Muscle of leg (tissue), 3 donors: ENCODE measurements at regions not wholly inside any gene's neighbourhood (a gene's known extent, or its start where the extent isn't known, plus 50 kb on each side); places are given as distances from the start of the nearest gene placed in this dataset.
A peak's percentile ranks its signal among the peaks of the same experiment; 100 is the strongest.
"Not testable (repeated sequence)": the region's sequence is repeated elsewhere in the genome, so short reads cannot be mapped to it uniquely, and the experiment has no call there.

Experiments used
- DNase-seq: peaks from one replicate; pipeline ENCODE4 v3.0.0; 2013
- H3K27ac ChIP-seq: one replicate; pipeline ENCODE4 v1.5.1; 2013; ENCODE audit warnings: mild to moderate bottlenecking, low read length, control low read depth
- H3K27me3 ChIP-seq: one replicate; pipeline ENCODE4 v1.6.1; 2013; ENCODE audit warnings: low read length; ENCODE audit not compliant: control insufficient read depth, insufficient read depth
- H3K36me3 ChIP-seq: one replicate; pipeline ENCODE4 v1.6.1; 2013; ENCODE audit warnings: low read length; ENCODE audit not compliant: control insufficient read depth, insufficient read depth
- H3K4me1 ChIP-seq: one replicate; pipeline ENCODE4 v1.6.1; 2013; ENCODE audit warnings: low read length; ENCODE audit not compliant: control insufficient read depth, insufficient read depth
- H3K4me3 ChIP-seq: one replicate; pipeline ENCODE4 v1.5.1; 2013; ENCODE audit warnings: low read length, control low read depth
- H3K9me3 ChIP-seq: replicated peaks from 2 replicates; pipeline ENCODE4 v1.6.1; 2013; ENCODE audit warnings: low read depth, low read length; ENCODE audit not compliant: control insufficient read depth
- WGBS: methylation state at CpG from one replicate; pipeline ENCODE4 v1.1.5; 2013; ENCODE audit warnings: missing lambda C conversion rate; ENCODE audit not compliant: insufficient coverage; 5-methylcytosine and 5-hydroxymethylcytosine counted together

DNA sequence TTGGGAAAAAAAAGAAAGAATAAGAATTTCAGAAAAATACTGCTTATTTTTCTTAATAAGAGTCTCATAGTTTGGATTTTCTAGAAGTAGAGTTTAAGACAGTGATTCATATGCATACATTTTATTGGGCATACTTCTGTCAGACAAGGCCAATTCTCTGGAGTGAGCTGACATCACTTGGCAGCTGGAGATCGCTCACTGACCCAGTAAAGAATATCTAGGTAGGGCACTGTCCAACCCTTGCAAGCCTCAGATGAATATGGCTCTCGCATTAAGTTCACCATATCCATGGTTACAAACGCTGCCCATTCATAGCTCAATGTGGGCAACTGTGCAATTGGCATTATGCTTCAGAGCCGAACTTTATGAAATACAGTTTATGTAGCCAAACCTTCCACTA lies 117.9 kb upstream of the C1QTNF3 start:
- WGBS, result no CpG with 5 or more reads among the region's 4 CpGs
- not testable (repeated sequence) for H3K27me3 ChIP-seq, H3K9me3 ChIP-seq, H3K27ac ChIP-seq, H3K36me3 ChIP-seq, H3K4me1 ChIP-seq, H3K4me3 ChIP-seq
- DNase-seq, result peak; percentile 17

DNA sequence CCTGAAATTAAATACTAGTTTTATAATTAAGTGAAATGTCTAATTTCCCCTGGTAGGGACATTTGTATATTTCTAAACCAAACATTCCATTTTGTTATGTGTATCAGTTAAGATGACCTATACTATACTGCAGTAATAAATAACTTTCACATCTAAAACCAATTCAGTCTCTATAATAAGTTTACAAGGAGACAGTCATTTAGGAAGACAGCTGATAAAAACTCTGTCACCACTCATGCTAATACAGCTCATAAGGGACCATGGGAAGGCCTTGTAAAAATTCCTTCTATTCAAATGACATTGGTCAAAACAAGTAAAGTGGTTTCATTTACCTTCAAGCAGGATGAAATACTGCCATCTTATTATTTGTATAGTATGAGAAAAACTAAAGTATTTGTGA lies 128.4 kb upstream of the C1QTNF3 start:
- not testable (repeated sequence) for DNase-seq, H3K27me3 ChIP-seq, H3K4me1 ChIP-seq, H3K4me3 ChIP-seq, H3K27ac ChIP-seq, H3K9me3 ChIP-seq, H3K36me3 ChIP-seq

DNA sequence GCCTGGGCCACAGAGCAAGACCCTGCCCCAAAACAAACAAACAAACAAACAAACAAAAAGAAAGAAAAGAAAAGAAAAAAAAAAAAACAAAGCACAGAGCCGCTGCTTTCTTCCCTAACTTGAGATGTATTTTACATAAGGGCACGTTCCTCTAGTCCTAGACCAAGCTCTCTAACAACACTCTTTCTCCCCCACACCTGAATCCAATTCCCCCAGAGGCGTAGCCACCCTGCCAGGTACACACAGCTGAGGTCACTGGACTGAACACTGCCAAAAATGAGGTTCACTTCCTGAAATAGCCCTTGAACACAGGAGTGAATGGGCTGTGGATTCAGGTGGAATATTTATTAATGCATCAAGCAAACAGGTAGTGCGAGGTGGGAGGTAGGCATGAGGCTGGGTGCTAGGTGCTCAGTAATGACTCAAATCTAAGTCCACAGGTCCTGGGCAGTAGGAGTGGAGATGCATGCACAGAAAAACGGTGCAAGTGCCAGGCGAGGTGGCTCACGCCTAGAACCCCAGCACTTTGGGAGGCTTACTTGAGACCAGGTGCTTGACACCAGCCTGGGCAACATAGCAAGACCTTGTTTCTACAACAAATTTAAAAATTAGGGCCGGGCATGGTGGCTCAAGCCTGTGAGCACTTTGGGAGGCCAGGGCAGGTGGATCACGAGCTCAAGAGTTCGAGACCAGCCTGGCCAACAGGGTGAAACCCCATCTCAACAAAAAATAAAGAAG lies 136.6 kb upstream of the C1QTNF3 start:
- DNase-seq, H3K4me1 ChIP-seq, H3K27me3 ChIP-seq, H3K27ac ChIP-seq, H3K4me3 ChIP-seq, H3K9me3 ChIP-seq: not testable (repeated sequence)
- peaks cover 18% of the 10 kb centered on the region for H3K36me3 ChIP-seq
- WGBS, result 92% methylated on average over 6 of the region's 10 CpGs

DNA sequence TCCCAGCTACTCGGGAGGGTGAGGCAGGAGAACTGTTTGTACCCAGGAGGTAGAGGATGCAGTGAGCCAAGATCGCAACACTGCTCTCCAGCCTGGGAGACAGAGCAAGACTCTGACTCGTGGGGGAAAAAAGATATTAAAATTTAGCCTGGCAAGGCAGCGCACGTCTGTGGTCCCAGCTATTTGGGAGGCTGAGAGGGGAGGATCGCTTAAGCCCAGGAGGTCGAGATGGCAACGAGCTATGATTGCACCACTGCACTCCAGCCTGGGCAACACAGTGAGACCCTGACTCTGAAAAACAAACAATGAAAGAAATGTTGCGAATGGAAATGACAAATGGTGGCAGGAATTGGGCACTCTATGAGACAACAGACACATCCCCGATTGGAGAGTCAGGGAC lies 137.2 kb upstream of the C1QTNF3 start:
- not testable (repeated sequence) for H3K27me3 ChIP-seq
- peaks cover 17% of the 10 kb centered on the region for H3K36me3 ChIP-seq
- WGBS, result 93% methylated on average over 7 of the region's 10 CpGs

DNA sequence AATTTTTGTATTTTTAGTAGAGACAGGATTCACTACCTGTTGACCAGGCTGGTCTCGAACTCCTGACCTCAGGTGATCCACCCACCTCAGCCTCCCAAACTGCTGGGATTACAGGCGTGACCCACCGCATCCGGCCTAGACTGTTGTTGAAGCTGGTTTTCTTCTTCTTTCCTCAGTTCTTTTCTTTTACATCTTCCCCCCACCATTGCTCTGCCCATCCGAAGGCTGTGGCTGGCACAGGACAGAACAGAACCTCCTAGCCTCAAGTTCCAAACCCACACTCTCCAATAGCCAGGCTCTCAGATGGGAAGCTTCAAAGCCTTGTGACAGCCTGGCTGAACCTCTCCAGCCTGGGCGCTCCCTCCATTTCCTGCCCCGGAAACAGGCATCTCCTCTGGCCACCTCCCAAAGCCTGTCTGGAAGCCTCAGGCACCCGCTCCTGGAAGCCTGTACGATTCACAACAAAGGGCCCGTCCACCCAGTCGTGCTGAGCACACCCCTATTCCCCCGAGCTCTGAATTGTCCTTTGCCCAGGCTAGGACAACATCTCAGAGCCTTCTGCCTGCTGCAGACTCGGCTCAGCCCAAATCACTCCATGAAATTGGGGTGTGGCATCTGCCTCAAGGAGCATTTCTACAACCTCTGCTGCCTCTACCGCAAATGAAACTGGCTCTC lies 138.1 kb upstream of the C1QTNF3 start:
- not testable (repeated sequence) for H3K4me3 ChIP-seq, H3K27me3 ChIP-seq, H3K4me1 ChIP-seq, DNase-seq, H3K27ac ChIP-seq, H3K9me3 ChIP-seq
- no CpG with 5 or more reads among the region's 14 CpGs for WGBS
- peaks cover 17% of the 10 kb centered on the region for H3K36me3 ChIP-seq

More for the DNA sequence above, 137.2 kb upstream of the C1QTNF3 start:
- not testable (repeated sequence) for H3K9me3 ChIP-seq, H3K4me3 ChIP-seq, H3K4me1 ChIP-seq, H3K27ac ChIP-seq, DNase-seq

DNA sequence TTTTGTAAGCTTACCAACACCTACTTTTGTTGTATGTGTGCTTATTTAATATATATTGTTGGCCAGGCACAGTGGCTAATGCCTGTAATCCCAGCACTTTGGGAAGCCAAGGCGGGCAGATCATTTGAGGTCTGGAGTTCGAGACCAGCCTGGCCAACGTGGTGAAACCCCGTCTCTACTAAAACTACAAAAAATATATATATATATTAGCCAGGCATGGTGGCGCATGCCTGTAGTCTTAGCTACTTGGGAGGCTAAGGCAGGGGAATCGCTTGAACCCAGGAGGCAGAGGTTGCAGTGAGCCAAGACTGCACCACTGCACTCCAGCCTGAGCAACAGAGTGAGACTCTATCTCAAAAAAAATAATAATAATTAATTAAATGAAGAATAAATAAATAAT lies 142.0 kb upstream of the C1QTNF3 start:
- H3K27ac ChIP-seq, H3K4me1 ChIP-seq, H3K9me3 ChIP-seq, H3K4me3 ChIP-seq, H3K27me3 ChIP-seq, DNase-seq: not testable (repeated sequence)
- WGBS, result no CpG with 5 or more reads among the region's 6 CpGs
- peaks cover 22% of the 10 kb centered on the region for H3K36me3 ChIP-seq

DNA sequence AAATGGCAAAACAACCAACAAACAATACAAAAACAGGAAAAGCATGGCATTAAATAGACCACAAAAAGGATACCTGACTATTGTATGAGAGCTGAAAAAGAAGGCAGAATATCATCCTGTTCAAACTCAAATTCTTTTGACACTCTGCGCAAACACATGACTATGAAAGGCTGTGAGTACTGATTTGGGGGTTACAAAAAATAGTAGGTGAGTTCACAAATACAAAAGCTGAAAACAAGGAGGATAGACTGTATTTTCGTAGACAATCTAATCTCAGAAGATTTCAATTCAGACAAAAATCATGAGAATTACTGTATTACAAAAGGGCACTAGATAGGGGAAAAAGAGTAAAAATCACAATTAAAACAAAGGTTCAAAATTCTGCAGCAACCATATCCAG lies 142.6 kb upstream of the C1QTNF3 start:
- DNase-seq, H3K27ac ChIP-seq, H3K9me3 ChIP-seq, H3K4me1 ChIP-seq, H3K4me3 ChIP-seq, H3K27me3 ChIP-seq: not testable (repeated sequence)
- no CpG with 5 or more reads among the region's 2 CpGs for WGBS
- H3K36me3 ChIP-seq, result peaks cover 26% of the 10 kb centered on the region

DNA sequence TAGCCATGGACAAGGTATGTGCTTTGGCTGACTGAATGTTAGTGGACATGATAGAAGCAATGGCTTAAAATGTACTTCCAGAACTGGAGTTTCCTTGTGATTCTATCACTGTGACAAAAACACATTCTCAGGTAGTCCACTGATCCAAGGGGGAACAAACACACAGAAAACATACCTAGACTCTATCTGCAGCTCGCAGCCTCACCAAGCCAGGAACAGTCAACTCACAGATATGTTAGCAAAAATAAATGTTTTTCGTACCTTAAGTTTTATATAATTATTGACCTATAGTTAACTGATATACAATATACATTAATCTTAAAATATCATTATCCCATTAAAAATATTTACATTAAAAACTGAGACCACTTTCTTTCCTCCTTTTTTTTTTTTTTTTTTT lies 143.1 kb upstream of the C1QTNF3 start:
- not testable (repeated sequence) for H3K9me3 ChIP-seq, H3K4me3 ChIP-seq, H3K27ac ChIP-seq, H3K4me1 ChIP-seq, DNase-seq, H3K27me3 ChIP-seq
- H3K36me3 ChIP-seq, result peaks cover 27% of the 10 kb centered on the region
- no CpG with 5 or more reads among the region's 2 CpGs for WGBS

DNA sequence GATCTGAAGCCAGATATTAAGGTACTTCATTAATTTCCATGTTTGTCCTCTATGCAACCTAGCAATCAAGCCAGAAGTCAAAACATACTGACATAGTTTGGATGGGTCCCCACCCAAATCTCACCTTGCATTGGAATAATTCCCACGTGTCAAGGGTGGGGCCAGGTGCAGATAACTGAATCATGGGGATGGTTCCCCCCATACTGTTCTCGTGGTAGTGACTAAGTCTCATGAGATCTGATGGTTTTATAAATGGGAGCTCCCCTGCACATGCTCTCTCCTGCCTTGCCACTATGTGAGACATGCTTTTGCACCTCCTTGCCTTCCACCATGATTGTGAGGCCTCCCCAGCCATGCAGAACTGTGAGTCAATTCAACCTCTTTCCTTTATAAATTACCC lies 143.9 kb upstream of the C1QTNF3 start:
- WGBS, result 100% methylated on average over 1 of the region's 2 CpGs
- not testable (repeated sequence) for H3K4me3 ChIP-seq, H3K9me3 ChIP-seq, H3K27me3 ChIP-seq, DNase-seq, H3K27ac ChIP-seq, H3K4me1 ChIP-seq
- peaks cover 26% of the 10 kb centered on the region for H3K36me3 ChIP-seq

DNA sequence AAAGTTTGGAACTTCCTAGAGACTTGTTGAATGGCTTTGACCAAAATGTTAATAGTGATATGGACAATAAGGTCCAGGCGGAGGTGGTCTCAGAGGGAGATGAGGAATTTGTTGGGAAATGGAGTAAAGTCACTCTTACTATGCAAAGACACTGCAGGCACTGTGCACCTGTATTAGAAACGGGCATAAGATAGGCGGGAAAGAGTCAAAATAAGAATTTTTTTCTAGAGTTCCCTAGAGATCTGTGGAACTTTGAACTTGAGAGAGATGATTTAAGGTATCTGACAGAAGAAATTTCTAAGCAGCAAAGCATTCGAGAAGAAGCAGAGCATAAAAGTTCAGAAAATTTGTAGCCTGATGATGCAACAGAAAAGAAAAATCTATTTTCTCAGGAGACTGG lies 144.4 kb upstream of the C1QTNF3 start:
- not testable (repeated sequence) for DNase-seq, H3K27ac ChIP-seq, H3K9me3 ChIP-seq, H3K27me3 ChIP-seq, H3K4me3 ChIP-seq
- peaks cover 14% of the 10 kb centered on the region for H3K4me1 ChIP-seq
- no CpG with 5 or more reads among the region's 4 CpGs for WGBS
- H3K36me3 ChIP-seq, result peaks cover 22% of the 10 kb centered on the region
